Testis (tissue), 2 donors: ENCODE measurements at regions not wholly inside any gene's neighbourhood (a gene's known extent, or its start where the extent isn't known, plus 50 kb on each side); places are given as distances from the start of the nearest gene placed in this dataset.

Experiments used
- POLR2A ChIP-seq: fragments of 450-650 bp; IDR thresholded peaks from one replicate; pipeline ENCODE4 v1.6.1; 2017; ENCODE audit warnings: antibody characterized with exemption, mild to moderate bottlenecking, moderate library complexity
- TF ChIP-seq, protein P1 (sequence below), 3 experiments: fragments of 450-650 bp in 2 of 3; fragments of 200-600 bp in 1 of 3; sonication (generic) in 1 of 3; IDR thresholded peaks; one replicate each; pipeline ENCODE4 v1.5.1; 2016 to 2019; ENCODE audit warnings: antibody characterized with exemption in 3 of 3, mild to moderate bottlenecking in 2 of 3, moderate library complexity in 1 of 3

DNA sequence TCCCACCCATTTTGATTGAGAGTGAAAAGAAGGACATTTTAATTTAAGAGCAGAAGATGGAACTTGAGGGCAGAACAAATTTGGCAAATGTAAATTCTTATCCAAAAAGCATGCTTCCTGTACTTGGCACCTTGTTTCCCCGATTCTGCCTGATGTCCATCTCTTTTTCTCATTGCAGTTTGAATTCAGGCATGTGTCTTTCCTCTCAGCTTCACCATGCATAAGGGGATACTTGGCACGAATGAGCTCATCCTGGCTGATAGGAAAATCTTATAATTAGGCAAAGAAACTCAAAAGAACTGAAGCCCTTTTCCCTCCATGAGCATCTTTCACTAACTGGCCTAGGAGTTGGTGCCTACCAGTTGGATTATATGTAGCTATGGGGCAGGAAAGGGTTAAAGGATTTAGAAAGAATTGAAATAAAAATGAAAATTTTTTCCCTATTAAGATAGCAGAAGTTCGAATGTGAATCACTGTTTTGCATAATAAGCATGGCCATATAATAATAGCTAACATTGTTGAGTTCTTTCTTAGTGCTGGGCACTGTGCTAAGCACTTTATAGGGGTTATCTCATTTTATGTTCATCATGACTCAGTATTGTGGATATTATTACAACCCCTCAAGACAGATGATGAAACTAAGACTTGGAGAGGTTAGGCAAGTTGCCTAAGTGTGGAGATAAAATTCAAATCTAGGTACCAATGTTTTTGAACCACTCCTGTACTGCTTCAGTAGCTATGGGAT, 386.6 kb downstream of the KCNRG start:
- TF ChIP-seq, protein P1, sequence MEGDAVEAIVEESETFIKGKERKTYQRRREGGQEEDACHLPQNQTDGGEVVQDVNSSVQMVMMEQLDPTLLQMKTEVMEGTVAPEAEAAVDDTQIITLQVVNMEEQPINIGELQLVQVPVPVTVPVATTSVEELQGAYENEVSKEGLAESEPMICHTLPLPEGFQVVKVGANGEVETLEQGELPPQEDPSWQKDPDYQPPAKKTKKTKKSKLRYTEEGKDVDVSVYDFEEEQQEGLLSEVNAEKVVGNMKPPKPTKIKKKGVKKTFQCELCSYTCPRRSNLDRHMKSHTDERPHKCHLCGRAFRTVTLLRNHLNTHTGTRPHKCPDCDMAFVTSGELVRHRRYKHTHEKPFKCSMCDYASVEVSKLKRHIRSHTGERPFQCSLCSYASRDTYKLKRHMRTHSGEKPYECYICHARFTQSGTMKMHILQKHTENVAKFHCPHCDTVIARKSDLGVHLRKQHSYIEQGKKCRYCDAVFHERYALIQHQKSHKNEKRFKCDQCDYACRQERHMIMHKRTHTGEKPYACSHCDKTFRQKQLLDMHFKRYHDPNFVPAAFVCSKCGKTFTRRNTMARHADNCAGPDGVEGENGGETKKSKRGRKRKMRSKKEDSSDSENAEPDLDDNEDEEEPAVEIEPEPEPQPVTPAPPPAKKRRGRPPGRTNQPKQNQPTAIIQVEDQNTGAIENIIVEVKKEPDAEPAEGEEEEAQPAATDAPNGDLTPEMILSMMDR (IDR thresholded peaks at IDR 0.05): no peak
- TF ChIP-seq POLR2A: no peak
